ENCODE measurements at regions not wholly inside any gene's neighbourhood (a gene's known extent, or its start where the extent isn't known, plus 50 kb on each side); places are given as distances from the start of the nearest gene placed in this dataset.

GRCh38 chr1:196070940-196071339 is 537.3 kb downstream of the KCNT2 start:
- no TSS peak for BruUV-seq (replicated peaks)
- no peaks in the 10 kb centered on the region for H3K9me3 ChIP-seq (replicated peaks; ENCODE audit: control insufficient read depth, insufficient read depth, low read length)
- ATAC-seq, result no peak
- no peaks in the 10 kb centered on the region for H4K20me1 ChIP-seq (ENCODE audit: control insufficient read depth, insufficient read depth)
- H3K27me3 ChIP-seq (replicated peaks in 1 of 2; ENCODE audit: control insufficient read depth in 2 of 2, insufficient read depth in 2 of 2, low read length in 1 of 2), result no peaks in the 10 kb centered on the region
- CTCF ChIA-PET, result no interaction called here
- no peak overlapping the region for H3K4me2 ChIP-seq (ENCODE audit: control insufficient read depth, insufficient read depth)
- in situ Hi-C loops (cut with MboI) (no loop called here), intact Hi-C loops (cut with micrococcal nuclease; ENCODE audit: unreplicated experiment) (no loop called here)
- TF ChIP-seq PRDM15 (CRISPR knock-in tag; IDR thresholded peaks at IDR 0.05), result no peak
- TF ChIP-seq BCL11A (IDR thresholded peaks at IDR 0.05; ENCODE audit: low read depth, low read length), result no peak
- TF ChIP-seq E2F4 (IDR thresholded peaks at IDR 0.05; ENCODE audit: low read depth, low read length), result no peak
- TF ChIP-seq USF2 (IDR thresholded peaks at IDR 0.05; ENCODE audit: borderline replicate concordance, low read depth, low read length), result no peak
- TF ChIP-seq CHD4 (IDR thresholded peaks at IDR 0.05), result no peak
- no peak for TF ChIP-seq ZSCAN29 (IDR thresholded peaks at IDR 0.05)
- no peak for TF ChIP-seq BCLAF1 (IDR thresholded peaks at IDR 0.05)
- no peak for TF ChIP-seq BCL3 (IDR thresholded peaks at IDR 0.05; ENCODE audit: borderline replicate concordance, insufficient read depth, low read depth, low read length, poor library complexity, severe bottlenecking)
- TF ChIP-seq GABPA (IDR thresholded peaks at IDR 0.05; ENCODE audit: low read depth), result no peak
- no peak for TF ChIP-seq MEF2A (IDR thresholded peaks at IDR 0.05; ENCODE audit: insufficient read depth, low read depth, low read length)
- TF ChIP-seq RUNX3 (IDR thresholded peaks at IDR 0.05; ENCODE audit: low read length), result no peak
- no peak for TF ChIP-seq RBBP5 (conservative IDR thresholded peaks at IDR 0.05)
- no peak for TF ChIP-seq CBX3 (IDR thresholded peaks at IDR 0.05; ENCODE audit: borderline replicate concordance, low read depth)
- no peak for TF ChIP-seq MYC (IDR thresholded peaks at IDR 0.05; ENCODE audit: insufficient read depth, insufficient read length, insufficient replicate concordance, low read length, severe bottlenecking)
- H3K27ac ChIP-seq (ENCODE audit: control insufficient read depth, insufficient read depth), result no peak overlapping the region
- no peak overlapping the region for H2AFZ ChIP-seq (ENCODE audit: control insufficient read depth, low read depth, low read length)
- H3K9ac ChIP-seq (ENCODE audit: control insufficient read depth, insufficient read depth, low read length), result no peak overlapping the region
- no peaks in the 10 kb centered on the region for H3K79me2 ChIP-seq (ENCODE audit: control insufficient read depth, insufficient read depth, low read length)
- RAD21 ChIA-PET (ENCODE audit: unreplicated experiment), result no interaction called here
- SMC1A ChIA-PET (ENCODE audit: uncharacterized antibody, unreplicated experiment), result no interaction called here
- no peak for DNase-seq (ENCODE audit: low read depth, low spot score)
- WGBS (ENCODE audit: insufficient coverage, insufficient replicate concordance, low lambda C conversion rate, missing lambda C conversion rate), result 0% methylated on average over 2 of the region's 2 CpGs
- no peak overlapping the region for H3K4me3 ChIP-seq
- no peaks in the 10 kb centered on the region for H3K4me1 ChIP-seq (ENCODE audit: control insufficient read depth, insufficient read depth, low read length)
- H3K36me3 ChIP-seq (ENCODE audit: control insufficient read depth in 2 of 2, insufficient read depth in 2 of 2, low read length in 1 of 2), result no peaks in the 10 kb centered on the region
- POLR2A ChIA-PET, result no interaction called here
- FAIRE-seq, result no peak
